ENCODE measurements at regions not wholly inside any gene's neighbourhood (a gene's known extent, or its start where the extent isn't known, plus 50 kb on each side); places are given as distances from the start of the nearest gene placed in this dataset.
"Not testable (repeated sequence)": the region's sequence is repeated elsewhere in the genome, so short reads cannot be mapped to it uniquely, and the experiment has no call there.

DNA sequence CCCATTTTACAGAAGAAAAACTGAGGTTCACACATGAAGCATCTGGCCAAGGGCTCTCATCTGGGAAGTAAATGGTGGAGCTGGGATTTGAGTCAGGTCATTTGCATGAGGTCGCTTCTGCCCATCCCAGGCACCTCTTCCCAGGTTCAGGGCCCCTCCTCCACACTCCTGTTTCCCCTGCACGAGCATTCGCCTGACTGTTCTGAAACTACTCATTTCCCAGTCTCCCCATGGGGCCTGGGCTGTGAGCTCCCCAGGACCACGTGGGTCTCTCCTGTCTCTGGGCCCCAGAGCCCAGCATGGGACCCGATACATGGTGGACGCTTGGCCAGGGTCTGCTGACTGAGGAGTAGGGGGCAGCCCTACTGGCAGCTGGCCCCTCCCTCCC lies 360.8 kb downstream of the MATN1 start:
- Histone ChIP-seq H3K36me3 (ENCODE audit: control insufficient read depth, low read length) (no peaks in the 10 kb centered on the region), H3K9me2 (replicated peaks; ENCODE audit: control insufficient read depth, low read length) (no peaks in the 10 kb centered on the region), H3K4me3 (ENCODE audit: low read length) (no peak overlapping the region), H4K20me1 (ENCODE audit: control insufficient read depth, insufficient read depth, low read depth, low read length) (no peaks in the 10 kb centered on the region), H3K4me1 (ENCODE audit: control insufficient read depth, low read length) (no peaks in the 10 kb centered on the region), H3F3A (ENCODE audit: control insufficient read depth, insufficient read depth) (no peaks in the 10 kb centered on the region), H3K27ac (ENCODE audit: low read depth, low read length) (no peak overlapping the region), H3K27me3 (ENCODE audit: control insufficient read depth, low read length) (0 out of 2 replicates have a peak, but pooled peaks cover 4% of the 10 kb centered on the region), H3K4me2 (ENCODE audit: low read length) (no peak overlapping the region), H3K9me3 (ENCODE audit: control insufficient read depth, insufficient read depth, low read length) (no peaks in the 10 kb centered on the region), H3K79me2 (ENCODE audit: control insufficient read depth, low read length) (no peaks in the 10 kb centered on the region)
- TF ChIP-seq, protein P1, sequence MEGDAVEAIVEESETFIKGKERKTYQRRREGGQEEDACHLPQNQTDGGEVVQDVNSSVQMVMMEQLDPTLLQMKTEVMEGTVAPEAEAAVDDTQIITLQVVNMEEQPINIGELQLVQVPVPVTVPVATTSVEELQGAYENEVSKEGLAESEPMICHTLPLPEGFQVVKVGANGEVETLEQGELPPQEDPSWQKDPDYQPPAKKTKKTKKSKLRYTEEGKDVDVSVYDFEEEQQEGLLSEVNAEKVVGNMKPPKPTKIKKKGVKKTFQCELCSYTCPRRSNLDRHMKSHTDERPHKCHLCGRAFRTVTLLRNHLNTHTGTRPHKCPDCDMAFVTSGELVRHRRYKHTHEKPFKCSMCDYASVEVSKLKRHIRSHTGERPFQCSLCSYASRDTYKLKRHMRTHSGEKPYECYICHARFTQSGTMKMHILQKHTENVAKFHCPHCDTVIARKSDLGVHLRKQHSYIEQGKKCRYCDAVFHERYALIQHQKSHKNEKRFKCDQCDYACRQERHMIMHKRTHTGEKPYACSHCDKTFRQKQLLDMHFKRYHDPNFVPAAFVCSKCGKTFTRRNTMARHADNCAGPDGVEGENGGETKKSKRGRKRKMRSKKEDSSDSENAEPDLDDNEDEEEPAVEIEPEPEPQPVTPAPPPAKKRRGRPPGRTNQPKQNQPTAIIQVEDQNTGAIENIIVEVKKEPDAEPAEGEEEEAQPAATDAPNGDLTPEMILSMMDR (IDR thresholded peaks at IDR 0.05; ENCODE audit: low read depth, low read length, poor library complexity, severe bottlenecking) = no peak
- TF ChIP-seq EZH2phosphoT487 (IDR thresholded peaks at IDR 0.05; ENCODE audit: borderline replicate concordance, low read length) = no peak

DNA sequence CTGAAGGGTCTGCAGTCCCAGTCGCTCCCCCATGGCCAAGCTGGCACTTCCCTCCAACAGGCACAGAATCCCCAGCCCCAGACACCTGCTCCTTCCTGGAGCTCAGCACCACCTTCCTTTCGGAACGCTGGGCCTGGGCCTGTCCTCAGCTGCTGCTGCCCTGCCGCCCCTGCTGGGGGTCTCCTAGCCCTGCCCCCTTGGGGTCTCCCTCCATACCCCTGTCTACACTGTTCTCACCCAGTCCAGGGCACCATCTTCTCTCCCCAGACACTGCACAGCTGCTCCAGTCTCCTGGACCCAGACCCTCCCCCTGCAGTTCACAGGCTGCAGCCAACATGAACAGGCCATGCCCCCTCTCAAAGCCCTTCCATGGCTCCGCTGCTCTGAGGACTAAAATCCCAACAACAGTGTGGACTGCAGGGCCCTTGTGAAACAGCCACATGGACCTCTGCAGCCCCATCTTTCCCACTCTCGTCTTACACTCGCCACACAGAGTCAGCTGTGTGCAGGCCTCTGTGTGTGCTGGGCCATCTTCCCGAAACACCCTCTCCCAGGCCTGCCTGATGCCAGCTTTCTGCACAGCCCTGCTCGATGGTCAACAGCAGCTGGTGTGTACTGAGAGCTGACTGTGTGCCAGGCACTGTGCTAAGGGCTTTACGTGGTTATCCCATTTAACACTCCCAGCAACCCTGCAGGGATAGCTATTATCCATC lies 361.3 kb downstream of the MATN1 start:
- not testable (repeated sequence) for H3K36me3 ChIP-seq (ENCODE audit: control insufficient read depth, low read length); H3K27me3 ChIP-seq (ENCODE audit: control insufficient read depth, low read length); H4K20me1 ChIP-seq (ENCODE audit: control insufficient read depth, insufficient read depth, low read depth, low read length); H3K4me1 ChIP-seq (ENCODE audit: control insufficient read depth, low read length); H3K9me3 ChIP-seq (ENCODE audit: control insufficient read depth, insufficient read depth, low read length); H3K27ac ChIP-seq (ENCODE audit: low read depth, low read length); H3K4me2 ChIP-seq (ENCODE audit: low read length); H3K4me3 ChIP-seq (ENCODE audit: low read length); H3K9me2 ChIP-seq (replicated peaks; ENCODE audit: control insufficient read depth, low read length); H3F3A ChIP-seq (ENCODE audit: control insufficient read depth, insufficient read depth); H3K79me2 ChIP-seq (ENCODE audit: control insufficient read depth, low read length)

DNA sequence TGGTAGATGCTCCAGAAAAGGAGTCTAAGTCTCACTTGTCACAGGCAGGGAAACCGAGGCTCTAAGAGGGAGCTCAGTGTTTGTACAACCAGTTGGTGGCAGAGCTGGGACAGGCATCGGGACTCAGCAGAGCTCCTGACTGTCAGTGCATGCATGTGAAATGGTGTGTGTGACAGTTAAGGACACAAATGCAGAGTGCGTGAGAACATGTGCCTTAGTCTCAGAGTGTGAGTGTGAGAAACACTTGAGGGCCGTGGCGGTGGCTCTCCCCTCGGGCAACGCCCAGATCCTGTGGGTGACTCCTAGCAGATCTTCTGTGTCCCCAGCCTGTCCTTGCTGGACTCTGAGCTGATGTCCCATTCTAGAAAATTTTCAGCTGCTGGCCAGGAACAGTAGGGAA lies 362.6 kb downstream of the MATN1 start:
- Histone ChIP-seq H3K27ac (ENCODE audit: low read depth, low read length) (no peak overlapping the region), H3K79me2 (ENCODE audit: control insufficient read depth, low read length) (no peaks in the 10 kb centered on the region)

DNA sequence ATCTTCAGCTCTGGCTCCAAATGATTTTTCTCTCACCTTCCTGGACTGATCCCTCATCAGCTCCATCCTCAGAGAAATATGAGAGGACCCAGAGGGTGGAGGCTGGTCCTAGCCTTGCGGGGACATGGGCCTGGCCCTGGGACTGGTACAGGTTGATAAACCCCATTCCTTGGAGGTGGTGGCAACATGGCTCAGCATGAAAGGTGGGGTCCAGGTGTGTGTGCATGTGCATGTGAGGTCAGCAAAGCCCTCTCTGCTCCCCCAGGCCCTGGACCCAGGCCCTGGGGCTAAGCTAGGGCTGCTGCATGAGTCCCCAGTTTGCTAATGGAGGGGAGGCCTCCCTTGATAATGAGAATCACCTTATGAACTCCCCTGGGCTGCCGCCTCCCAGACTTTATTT lies 363.1 kb downstream of the MATN1 start:
- no peak for TF ChIP-seq EZH2phosphoT487 (IDR thresholded peaks at IDR 0.05; ENCODE audit: borderline replicate concordance, low read length)
- TF ChIP-seq, protein P1 (IDR thresholded peaks at IDR 0.05; ENCODE audit: low read depth, low read length, poor library complexity, severe bottlenecking) = no peak
- Histone ChIP-seq H3K4me2 (ENCODE audit: low read length) (no peak overlapping the region), H3K27ac (ENCODE audit: low read depth, low read length) (no peak overlapping the region)

More for the DNA sequence above, 362.6 kb downstream of the MATN1 start:
- no peaks in the 10 kb centered on the region for H3K4me1 ChIP-seq (ENCODE audit: control insufficient read depth, low read length)
- no peaks in the 10 kb centered on the region for H3K36me3 ChIP-seq (ENCODE audit: control insufficient read depth, low read length)
- H3F3A ChIP-seq (ENCODE audit: control insufficient read depth, insufficient read depth) = no peaks in the 10 kb centered on the region
- H3K27me3 ChIP-seq (ENCODE audit: control insufficient read depth, low read length) = 0 out of 2 replicates have a peak, but pooled peaks cover 4% of the 10 kb centered on the region
- H3K9me3 ChIP-seq (ENCODE audit: control insufficient read depth, insufficient read depth, low read length) = no peaks in the 10 kb centered on the region
- H3K4me2 ChIP-seq (ENCODE audit: low read length) = no peak overlapping the region
- no peak overlapping the region for H3K4me3 ChIP-seq (ENCODE audit: low read length)
- no peaks in the 10 kb centered on the region for H3K9me2 ChIP-seq (replicated peaks; ENCODE audit: control insufficient read depth, low read length)
- TF ChIP-seq, protein P1 (IDR thresholded peaks at IDR 0.05; ENCODE audit: low read depth, low read length, poor library complexity, severe bottlenecking) = no peak
- no peak for TF ChIP-seq EZH2phosphoT487 (IDR thresholded peaks at IDR 0.05; ENCODE audit: borderline replicate concordance, low read length)
- no peaks in the 10 kb centered on the region for H4K20me1 ChIP-seq (ENCODE audit: control insufficient read depth, insufficient read depth, low read depth, low read length)

More for the DNA sequence above, 363.1 kb downstream of the MATN1 start:
- Histone ChIP-seq H3K4me1 (ENCODE audit: control insufficient read depth, low read length) (no peaks in the 10 kb centered on the region), H4K20me1 (ENCODE audit: control insufficient read depth, insufficient read depth, low read depth, low read length) (no peaks in the 10 kb centered on the region), H3K27me3 (ENCODE audit: control insufficient read depth, low read length) (0 out of 2 replicates have a peak, but pooled peaks cover 4% of the 10 kb centered on the region), H3K9me2 (replicated peaks; ENCODE audit: control insufficient read depth, low read length) (no peaks in the 10 kb centered on the region), H3K36me3 (ENCODE audit: control insufficient read depth, low read length) (no peaks in the 10 kb centered on the region), H3K79me2 (ENCODE audit: control insufficient read depth, low read length) (no peaks in the 10 kb centered on the region), H3K9me3 (ENCODE audit: control insufficient read depth, insufficient read depth, low read length) (no peaks in the 10 kb centered on the region), H3K4me3 (ENCODE audit: low read length) (no peak overlapping the region), H3F3A (ENCODE audit: control insufficient read depth, insufficient read depth) (no peaks in the 10 kb centered on the region)
